Neural cell (in vitro differentiated cells): ENCODE measurements at regions not wholly inside any gene's neighbourhood (a gene's known extent, or its start where the extent isn't known, plus 50 kb on each side); places are given as distances from the start of the nearest gene placed in this dataset.

Source experiments
- EZH2 ChIP-seq: fragments of 200-600, 300-800 bp; shearing (Covaris generic), sonication (generic); IDR thresholded peaks from 2 replicates; pipeline ENCODE4 v1.6.1; 2014; ENCODE audit warnings: antibody characterized with exemption, low read length, borderline replicate concordance, mild to moderate bottlenecking; ENCODE audit not compliant: insufficient read depth, poor library complexity, severe bottlenecking
- POLR2AphosphoS5 ChIP-seq: IDR thresholded peaks from 2 replicates; pipeline ENCODE4 v1.6.1; 2012

GRCh38 chr20:39318911-39319310, 356.8 kb downstream of the DHX35 start:
- TF ChIP-seq EZH2 (no peak), POLR2AphosphoS5 (no peak)
